Ishikawa (cell line): ENCODE measurements at regions not wholly inside any gene's neighbourhood (a gene's known extent, or its start where the extent isn't known, plus 50 kb on each side); places are given as distances from the start of the nearest gene placed in this dataset.

Source experiments
- CEBPB ChIP-seq: IDR thresholded peaks from 2 replicates; pipeline ENCODE4 v1.6.1; 2012
- CREB1 ChIP-seq: IDR thresholded peaks from 2 replicates; pipeline ENCODE4 v1.6.1; 2012; ENCODE audit warnings: low read depth
- EP300 ChIP-seq: IDR thresholded peaks from 2 replicates; pipeline ENCODE4 v1.6.1; 2012; ENCODE audit warnings: borderline replicate concordance
- FOXM1 ChIP-seq: IDR thresholded peaks from 2 replicates; pipeline ENCODE4 v1.6.1; 2012; ENCODE audit warnings: low read depth, borderline replicate concordance
- MAX ChIP-seq: IDR thresholded peaks from 2 replicates; pipeline ENCODE4 v1.6.1; 2012
- RAD21 ChIP-seq: IDR thresholded peaks from 2 replicates; pipeline ENCODE4 v1.6.1; 2012; ENCODE audit warnings: low read depth
- REST ChIP-seq: IDR thresholded peaks from 2 replicates; pipeline ENCODE4 v1.6.1; 2012; ENCODE audit warnings: low read depth, mild to moderate bottlenecking
- TAF1 ChIP-seq: IDR thresholded peaks from 2 replicates; pipeline ENCODE4 v1.6.1; 2012; ENCODE audit warnings: low read depth, mild to moderate bottlenecking
- TCF12 ChIP-seq: IDR thresholded peaks from 2 replicates; pipeline ENCODE4 v1.6.1; 2012; ENCODE audit warnings: low read depth
- TEAD4 ChIP-seq: IDR thresholded peaks from 2 replicates; pipeline ENCODE4 v1.6.1; 2012
- USF1 ChIP-seq: IDR thresholded peaks from 2 replicates; pipeline ENCODE4 v1.6.1; 2012
- YY1 ChIP-seq: IDR thresholded peaks from 2 replicates; pipeline ENCODE4 v1.6.1; 2012; ENCODE audit warnings: low read depth

DNA sequence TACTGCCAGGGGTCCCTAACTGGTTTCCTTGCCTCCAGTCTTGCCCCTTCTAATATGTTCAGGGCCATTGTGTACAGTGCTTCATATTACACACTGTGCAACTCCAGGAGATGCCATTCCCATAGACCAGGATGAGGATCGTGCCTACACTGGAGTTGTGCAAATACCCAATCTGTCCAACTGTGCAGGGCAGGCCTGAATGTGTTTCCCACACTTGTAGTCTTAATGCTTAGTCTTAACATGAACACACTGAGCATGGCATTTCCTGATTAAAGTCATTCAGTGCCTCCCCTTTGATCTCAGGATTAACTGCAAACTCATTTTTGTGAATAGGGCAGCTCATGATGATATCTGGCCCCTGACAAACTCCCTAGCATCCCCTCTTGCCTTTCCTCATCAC lies 165.5 kb downstream of the TTC8 start:
- no peak for TF ChIP-seq MAX
- TF ChIP-seq RAD21 = no peak
- no peak for TF ChIP-seq FOXM1
- TF ChIP-seq USF1 = no peak
- no peak for TF ChIP-seq TEAD4
- no peak for TF ChIP-seq EP300
- no peak for TF ChIP-seq CREB1
- TF ChIP-seq TAF1 = no peak
- no peak for TF ChIP-seq REST
- TF ChIP-seq YY1 = no peak
- no peak for TF ChIP-seq CEBPB
- TF ChIP-seq TCF12 = no peak
